HG02885 (cell line): ENCODE measurements at regions not wholly inside any gene's neighbourhood (a gene's known extent, or its start where the extent isn't known, plus 50 kb on each side); places are given as distances from the start of the nearest gene placed in this dataset.
A peak's percentile ranks its signal among the peaks of the same experiment; 100 is the strongest.

Experiments
- ATAC-seq: cut with Tn5 transposase; IDR thresholded peaks from one replicate; pipeline ENCODE4 v1.9.1; 2021; ENCODE audit warnings: mild to moderate bottlenecking; ENCODE audit not compliant: unreplicated experiment, poor library complexity

DNA sequence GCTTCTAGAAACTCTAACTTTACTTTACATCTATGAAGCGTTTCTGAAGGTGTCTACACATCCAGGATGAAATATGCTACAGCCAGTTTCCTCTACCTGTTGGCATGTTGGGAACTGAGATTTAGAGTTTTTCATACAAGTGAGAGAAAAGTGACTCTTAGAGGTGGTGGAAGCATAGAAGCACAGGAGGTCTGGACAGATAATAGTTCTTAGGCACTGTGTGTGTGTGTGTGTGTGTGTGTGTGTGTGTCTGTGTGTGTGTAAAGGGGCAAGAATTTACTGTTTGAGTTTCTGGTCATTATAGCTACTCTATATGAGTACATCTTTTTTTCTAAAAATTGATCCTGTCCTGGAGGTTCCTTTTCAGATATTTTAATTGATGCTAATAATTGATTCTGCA lies 110.7 kb upstream of the MTPN start:
- ATAC-seq, result no peak

DNA sequence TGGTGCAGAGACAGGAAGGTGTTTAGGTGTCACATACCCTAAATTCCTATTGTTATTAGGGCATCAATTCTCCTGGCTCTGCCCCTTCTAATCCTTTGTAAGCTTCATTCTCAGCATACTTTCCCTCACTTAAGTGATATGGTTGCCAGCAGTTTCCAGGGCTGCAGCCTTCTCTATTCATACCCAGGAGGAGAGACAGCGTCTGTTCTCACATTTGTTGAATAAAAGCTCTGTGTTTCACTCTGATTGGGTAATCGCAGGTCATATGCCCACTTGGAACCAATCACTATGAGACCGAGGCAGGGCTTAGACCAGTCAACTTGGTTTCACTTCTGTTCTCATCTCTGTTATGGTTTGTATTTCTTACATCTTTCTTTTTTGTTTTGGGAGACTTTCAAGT lies 109.6 kb upstream of the MTPN start:
- peak; percentile 95 for ATAC-seq

DNA sequence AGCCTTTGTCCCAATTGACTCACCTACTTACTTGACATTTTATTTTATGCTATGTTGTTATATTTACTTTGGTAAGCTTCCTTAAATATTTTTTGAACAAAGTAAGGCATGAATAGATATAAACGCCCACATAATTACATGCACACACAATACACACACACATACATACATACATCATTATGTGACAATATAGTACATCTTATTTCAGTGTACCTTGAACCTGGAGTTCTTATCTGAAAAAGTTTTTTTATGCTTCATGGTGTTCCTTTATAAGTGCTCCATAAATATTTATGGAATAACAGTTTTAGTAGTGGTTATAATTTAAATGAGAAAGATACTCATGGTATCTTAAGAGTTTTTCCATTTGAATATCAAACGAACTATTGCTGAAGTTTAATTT lies 102.8 kb upstream of the MTPN start:
- no peak for ATAC-seq

DNA sequence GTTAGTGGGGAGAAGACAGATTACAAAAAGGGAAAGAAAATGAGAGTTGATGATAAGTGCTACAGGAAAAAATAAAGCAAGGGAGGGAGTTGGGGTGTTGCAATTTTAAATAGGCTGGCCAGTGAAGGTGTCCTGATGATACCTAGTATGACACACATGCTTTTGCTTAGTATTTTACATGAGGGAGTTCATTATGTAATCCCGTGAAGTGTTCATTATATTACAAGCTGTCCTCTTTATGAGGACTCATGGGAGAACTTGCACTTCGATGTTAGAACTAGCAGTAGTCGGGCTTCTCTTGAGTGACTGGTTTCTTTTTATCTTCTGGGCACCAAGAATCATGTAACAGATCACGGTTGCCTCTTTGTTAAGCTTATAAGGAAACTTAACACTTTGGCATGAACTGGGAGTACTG lies 102.3 kb upstream of the MTPN start:
- ATAC-seq, result no peak

DNA sequence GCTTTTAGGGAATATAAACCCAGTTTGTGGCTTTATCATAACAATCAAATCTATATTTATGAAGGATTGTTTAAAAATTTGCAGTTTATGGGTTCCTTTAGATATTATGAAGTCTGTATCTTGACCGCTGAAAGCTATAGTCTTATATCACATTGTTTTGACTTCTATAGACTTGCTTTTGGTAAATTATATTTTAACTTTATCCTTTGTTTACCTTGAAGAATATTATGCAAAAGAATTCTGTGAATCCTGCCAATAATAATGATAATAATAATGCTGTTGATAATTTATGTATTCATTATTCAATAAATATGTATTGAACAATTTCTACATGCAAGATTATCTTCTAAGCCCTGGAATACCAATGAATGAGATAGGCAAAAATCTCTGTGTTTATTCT lies 101.9 kb upstream of the MTPN start:
- no peak for ATAC-seq

DNA sequence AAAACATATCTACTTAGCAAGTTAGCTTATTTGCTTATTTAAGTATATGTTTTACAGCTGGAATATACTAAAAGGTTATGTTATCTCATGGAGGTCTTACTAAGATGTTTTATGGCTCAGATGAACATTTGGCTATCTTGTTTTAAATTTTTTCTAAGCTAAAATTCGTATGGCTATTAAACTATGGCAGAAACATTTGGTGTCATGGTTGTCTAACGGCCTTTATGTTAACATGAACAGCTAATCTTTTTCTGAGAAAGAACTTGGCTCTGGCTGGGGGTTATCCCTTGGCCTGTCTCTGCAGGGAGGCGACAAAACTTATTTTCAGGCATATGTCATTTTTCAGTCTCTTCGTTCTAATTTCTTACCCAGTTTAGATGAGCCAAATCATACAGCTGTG lies 101.5 kb upstream of the MTPN start:
- ATAC-seq, result no peak

DNA sequence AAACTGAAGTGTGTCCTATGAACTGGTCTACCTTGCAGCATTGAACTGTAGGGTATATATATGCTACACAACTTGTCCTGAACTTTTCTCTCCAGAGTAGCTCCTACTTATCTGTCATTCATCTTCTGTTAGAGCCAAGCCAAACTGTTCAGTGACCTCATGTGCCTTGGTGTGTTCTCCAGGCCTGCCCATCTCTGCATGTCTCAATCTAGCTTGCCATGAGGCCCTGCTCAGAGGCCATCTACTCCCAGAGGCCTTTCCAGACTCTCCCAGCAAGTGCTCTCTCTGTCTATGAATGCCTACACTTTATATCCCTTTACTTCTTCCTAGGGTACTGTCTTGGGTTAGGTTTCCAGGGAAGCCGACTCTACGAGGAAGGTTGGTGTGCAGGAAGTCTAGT lies 99.8 kb upstream of the MTPN start:
- ATAC-seq, result no peak

DNA sequence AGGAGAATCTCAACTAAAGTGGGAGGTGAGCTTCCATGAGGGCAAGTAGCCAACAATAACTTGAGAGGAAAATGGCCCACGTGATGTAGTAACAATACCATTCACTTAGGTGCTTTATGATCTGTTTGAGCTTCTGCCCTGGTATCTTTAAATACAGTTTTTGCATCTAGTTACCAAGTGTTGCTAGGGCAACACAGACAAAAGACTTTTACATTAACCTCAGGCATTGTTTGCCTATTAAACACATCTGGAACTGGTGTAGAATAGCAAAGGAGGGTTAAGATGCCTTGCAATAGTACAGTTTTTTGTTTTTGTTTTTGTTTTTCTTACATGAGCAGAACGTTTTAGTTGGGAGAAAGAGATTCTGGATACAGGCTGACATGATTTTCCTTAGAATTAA lies 97.7 kb upstream of the MTPN start:
- ATAC-seq, result no peak

DNA sequence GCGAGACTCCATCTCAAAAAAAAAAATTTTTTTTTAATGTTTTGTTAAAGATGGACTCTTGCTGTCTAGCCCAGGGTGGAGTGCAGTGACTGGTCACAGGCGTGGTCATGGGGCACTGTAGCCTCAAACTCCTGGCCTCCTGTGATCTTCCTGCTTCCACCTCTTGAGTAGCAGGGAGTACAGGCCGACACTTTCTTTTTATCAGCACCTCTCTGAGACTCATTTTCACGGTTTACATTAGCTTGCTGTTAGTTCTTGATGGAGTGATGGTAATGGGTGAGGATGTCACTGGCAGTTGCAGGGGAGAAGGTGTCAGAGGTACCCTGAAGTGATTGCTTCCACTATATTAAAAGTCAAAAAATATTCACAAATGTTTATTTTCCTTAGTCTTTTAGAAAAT lies 95.3 kb upstream of the MTPN start:
- ATAC-seq, result no peak

DNA sequence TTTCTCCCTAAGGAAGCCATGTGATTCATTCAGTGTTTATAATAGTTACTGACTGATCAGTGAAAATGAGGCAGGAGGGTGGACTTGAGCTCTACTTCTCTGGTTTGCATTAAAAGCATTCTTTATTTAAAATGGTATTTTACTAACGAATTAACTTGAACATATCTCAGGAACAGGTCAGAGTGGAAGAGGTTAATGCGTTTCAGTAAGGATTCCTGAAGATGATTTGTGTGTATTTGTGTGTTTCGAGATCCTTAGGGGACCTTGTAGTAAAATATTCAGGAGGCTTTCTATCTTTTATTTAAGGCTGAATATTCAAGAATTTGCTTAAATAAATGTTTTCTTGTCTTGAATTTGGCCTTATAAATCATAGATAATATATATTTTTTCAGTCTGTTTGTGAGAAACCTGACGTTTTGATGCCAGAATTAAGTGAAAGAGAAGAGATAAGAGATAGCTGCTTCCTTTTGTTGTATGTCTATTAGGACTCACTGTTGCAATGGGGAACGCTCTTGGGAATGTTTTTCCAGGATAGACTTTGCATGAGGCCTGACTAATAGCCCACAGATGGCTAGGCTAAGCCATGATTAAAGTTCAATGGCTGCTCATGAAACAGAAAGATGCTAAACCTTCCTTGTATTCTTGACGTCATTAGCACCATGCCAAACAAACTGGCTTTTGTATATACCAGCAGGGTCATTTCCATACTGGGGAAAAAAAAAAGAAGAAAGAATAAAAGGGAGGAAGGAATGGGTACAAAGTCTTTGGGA lies 93.8 kb upstream of the MTPN start:
- no peak for ATAC-seq

DNA sequence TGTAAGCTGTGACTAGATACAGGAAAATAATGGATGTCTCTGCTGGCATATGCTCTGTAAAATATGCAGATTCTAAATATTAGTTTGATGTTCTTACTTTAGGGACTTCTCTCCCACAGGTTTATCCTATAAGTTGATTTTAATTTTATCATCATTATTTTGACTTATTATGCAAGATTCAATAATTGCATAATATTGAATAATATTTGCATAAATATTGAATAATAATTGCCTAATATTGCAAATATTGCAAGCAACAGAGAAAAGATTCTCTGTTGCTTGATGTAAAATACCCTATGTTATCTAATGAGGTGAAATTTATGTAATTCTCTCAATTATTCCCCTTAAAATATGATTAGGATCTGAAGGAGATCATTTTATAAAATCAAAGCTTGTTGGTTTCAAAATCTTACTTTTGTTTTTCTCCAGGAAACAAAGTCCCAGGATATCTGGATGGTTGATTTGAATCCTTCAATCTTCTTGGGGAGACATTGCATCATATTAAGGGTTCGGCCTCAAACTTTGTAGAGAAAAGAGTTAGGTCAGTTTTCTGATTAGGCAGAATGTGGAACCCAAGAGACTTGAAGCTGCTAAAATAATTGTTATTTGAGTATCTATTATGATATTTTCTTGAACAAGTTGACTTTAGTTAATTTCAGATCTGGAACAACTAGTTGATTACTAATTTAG lies 92.8 kb upstream of the MTPN start:
- no peak for ATAC-seq

DNA sequence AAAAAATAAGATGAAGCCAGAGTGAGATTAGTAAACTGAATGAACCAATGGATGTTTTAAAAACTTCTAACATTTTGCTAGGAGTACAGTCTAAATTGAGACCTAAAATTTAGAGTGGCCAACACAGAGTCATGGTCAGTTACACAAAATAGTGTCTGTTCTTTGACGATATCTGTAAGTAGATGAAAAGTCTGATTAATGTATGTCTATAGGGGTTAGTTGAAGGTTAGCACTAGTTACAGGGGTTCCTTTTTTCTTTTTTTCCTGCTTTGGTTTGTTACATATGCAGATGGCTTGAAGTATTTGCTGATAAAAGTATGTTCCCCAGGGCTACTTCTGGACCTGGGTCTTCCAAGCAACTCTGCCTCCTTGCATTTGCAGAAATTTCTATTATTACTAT lies 90.1 kb upstream of the MTPN start:
- no peak for ATAC-seq

DNA sequence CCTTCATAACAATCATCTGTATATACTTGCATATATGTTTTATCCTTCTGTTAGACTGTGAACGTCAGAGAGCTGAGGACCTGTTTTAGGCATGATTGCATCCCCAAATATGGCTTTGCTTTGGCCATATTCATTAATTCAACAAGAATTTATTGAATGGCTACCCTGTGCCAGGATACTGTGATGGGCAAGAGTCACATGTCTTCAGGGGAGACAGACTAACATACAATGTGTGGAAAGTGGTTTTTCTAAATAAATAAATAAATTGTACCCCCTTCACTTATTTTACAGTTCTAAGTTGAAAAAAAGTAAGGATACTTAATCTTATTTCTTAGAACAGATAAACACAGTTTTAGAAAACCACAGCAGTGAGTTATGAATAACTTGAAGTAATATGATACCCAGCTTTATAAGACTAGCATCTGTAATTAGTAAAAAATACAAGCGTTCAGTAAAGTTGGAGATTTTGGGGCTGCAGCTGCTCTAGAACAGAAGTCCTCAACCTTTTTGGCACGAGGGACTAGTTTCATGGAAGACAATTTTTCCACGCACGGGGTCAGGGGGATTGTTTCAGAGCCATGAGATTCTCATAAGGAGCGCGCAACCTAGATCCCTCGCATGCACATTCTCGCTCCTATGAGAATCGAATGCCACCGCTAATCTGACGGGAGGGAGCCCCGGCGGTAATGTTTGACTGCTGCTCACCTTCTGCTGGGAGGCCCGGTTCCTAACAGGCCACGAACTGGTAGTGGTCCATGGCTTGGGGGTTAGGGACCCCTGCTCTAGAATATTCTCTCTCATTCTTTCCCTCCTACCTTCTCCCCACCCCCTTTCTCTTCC lies 89.4 kb upstream of the MTPN start:
- ATAC-seq, result no peak

DNA sequence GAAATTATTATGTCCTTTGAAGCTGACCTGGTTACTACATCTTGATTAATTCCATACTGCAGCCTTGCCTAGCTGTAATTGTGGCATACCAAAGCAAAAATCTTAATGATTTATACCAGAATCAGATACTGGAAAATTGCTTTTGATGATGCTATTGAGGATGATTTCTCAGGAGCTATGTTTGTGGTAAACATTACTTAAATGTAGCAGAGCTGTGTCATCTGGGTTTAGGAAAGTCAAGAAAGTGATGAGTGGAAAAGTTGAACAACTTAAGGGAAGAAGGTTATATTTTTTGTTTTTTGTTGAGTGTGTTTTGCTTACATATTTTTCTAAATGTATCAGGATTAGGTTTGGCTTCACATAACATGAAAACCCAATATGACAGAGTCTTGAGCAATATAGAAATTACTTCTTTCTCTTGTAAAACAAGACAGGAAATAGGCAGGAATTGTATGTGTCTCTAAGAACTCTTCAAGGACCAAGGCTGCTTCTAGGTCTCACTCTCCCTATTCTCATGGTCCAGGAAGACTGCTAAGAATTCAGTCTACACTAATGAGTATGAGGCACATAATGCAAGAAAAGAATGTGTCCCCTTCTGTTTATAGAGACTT lies 87.6 kb upstream of the MTPN start:
- ATAC-seq, result no peak

DNA sequence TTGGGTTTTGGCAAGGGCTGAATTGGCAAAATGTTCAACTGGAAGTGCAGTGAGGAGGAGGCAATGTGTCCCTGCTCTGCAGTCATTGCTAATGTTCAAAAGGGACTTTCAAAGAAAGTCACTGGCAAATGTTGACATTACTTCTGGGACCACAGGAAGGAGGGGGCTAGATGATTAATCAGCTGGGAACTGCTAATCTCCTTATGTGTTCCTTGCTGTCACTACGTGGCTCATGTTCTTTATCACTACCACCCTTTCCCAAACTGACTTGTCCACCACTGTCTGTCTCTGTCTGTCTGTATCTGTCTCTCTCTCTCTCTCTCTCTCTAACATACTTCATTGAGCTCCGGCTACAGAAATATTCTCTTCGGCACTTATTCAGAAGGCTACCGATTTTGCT lies 86.9 kb upstream of the MTPN start:
- no peak for ATAC-seq

DNA sequence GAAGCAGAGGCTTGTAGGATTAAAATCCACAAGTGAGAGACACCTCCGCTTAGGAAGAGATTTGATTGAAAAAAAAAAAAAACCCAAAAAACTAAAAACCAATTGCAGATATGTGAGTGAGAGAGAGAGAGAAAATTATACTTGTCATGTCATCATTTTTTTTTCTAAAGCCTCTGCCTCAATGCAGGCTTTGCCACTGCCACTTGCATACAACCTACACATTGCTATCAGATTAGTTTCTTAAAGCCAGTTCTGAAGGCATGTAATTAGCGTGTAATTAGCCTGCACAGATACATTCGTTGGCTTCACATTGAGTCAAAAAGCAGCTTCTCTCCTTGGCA lies 86.1 kb upstream of the MTPN start:
- no peak for ATAC-seq

DNA sequence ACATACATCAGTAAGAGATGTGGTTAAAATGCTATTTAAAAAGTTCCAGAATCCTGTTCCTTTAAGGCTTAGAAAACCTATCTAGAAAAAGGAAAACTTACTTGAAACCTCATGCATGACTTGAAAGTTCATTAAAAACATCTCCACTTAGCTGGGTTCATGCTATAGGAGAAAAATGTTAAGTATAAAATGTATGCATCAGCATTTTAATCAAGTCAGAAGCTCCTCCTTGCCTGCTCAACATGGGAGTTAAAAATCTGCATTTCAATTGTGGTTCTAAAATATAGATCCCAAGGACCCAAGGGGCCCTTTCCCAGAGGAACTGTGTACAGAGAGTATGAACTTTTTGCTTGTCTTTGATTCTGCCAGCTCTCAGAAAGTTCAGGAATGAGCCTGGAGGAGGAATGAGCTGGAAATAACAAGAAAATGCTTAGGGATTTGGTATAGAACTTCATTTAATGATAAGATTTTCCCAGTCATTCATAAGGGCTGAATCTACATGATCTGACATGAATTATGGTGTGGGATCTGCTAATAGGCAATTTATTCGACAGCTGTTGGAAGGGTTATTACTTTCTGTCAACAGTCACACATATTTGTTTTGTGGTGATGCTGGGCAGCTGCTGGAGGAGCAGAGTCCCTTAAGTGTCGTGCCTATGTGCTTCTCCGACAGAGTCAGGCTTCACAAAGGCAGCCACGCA lies 85.6 kb upstream of the MTPN start:
- no peak for ATAC-seq

DNA sequence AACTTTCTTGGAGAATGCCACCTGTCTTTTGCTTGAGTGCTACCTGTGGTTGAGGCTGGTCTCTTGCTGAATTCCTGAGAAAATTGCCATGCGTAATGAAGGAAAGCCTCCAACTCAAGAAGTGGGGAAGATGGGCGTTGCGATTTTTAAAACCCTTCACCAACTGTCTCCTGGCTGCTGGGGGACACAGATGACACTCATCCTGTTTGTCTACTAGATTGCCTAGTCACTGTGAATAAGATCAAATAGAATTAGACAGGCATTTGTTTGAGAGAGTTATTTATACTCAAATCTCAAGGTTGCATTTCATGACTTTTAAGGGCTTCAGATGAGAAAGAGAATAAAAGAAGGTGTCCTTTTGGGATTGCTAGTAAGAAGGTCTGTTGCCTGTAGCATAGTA lies 84.3 kb upstream of the MTPN start:
- no peak for ATAC-seq

DNA sequence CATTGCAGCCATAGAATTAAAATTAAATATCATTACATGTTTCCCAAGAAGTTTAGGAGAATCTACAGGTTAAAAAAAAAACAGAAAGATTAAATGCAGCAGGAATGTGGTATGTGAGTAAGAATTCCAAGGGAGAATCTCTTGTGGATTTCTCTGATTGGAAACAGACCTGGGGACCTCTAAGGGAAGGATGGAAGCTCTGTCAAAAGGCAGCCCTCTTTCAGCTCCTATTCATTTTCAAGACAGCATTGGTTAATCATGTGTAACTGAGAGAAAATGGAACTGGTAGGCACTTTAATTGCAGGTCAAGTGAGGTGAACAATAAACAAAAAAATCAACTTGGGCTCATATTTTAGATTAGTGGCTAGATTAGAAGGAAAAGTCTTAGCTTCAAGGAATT lies 81.4 kb upstream of the MTPN start:
- no peak for ATAC-seq

DNA sequence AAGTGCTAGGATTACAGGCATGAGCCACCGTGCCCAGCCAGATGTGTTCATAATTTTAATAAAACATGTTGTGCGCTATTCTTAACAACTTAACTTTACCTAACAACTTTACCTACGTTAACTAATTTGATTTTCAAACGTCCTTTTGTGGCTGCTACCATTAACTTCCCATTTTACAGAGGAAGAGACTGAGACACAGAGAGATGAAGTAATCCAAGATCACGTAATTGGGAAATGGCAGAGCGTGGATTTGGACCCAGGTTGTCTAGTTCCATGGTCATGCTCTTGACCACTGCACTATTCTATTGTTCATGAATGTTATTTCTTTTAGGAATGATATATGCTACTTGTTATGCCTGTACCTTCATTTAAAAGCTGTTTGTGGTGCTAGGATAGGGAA lies 80.3 kb upstream of the MTPN start:
- ATAC-seq, result no peak
